Aorta (tissue), 5 donors: ENCODE measurements at regions not wholly inside any gene's neighbourhood (a gene's known extent, or its start where the extent isn't known, plus 50 kb on each side); places are given as distances from the start of the nearest gene placed in this dataset.

Experiments used
- ATAC-seq: fragments of 200-7000 bp; cut with Tn5 transposase; one replicate; pipeline ENCODE4 v1.9.1; 2022; ENCODE audit warnings: moderate library complexity; ENCODE audit not compliant: low FRiP score
- DNase-seq, 2 donors: peaks; one replicate each; pipeline ENCODE4 v3.0.0-alpha.2; 2020
- H3K27ac ChIP-seq, 2 donors: one replicate each; pipeline ENCODE4 v1.5.1; 2013; ENCODE audit warnings: low read length in 2 of 2, mild to moderate bottlenecking in 2 of 2, moderate library complexity in 2 of 2, control low read depth in 1 of 2, inconsistent platforms in 1 of 2, low read depth in 1 of 2
- H3K27me3 ChIP-seq, 2 donors: one replicate each; pipeline ENCODE4 v1.6.1; 2013; ENCODE audit warnings: control low read depth in 1 of 2, low read length in 1 of 2, mild to moderate bottlenecking in 1 of 2, moderate library complexity in 1 of 2; ENCODE audit not compliant: insufficient read depth in 2 of 2, control insufficient read depth in 1 of 2
- H3K36me3 ChIP-seq, 2 donors: one replicate each; pipeline ENCODE4 v1.6.1; 2013; ENCODE audit warnings: control low read depth in 1 of 2, low read length in 1 of 2, mild to moderate bottlenecking in 1 of 2; ENCODE audit not compliant: insufficient read depth in 2 of 2, control insufficient read depth in 1 of 2
- H3K4me1 ChIP-seq, 2 donors: one replicate each; pipeline ENCODE4 v1.6.1; 2013; ENCODE audit warnings: low read length in 2 of 2, control low read depth in 1 of 2, mild to moderate bottlenecking in 1 of 2, moderate library complexity in 1 of 2; ENCODE audit not compliant: insufficient read depth in 2 of 2, control insufficient read depth in 1 of 2
- H3K4me3 ChIP-seq, 2 donors: one replicate each; pipeline ENCODE4 v1.5.1; 2013; ENCODE audit warnings: low read length in 2 of 2, control low read depth in 1 of 2, mild to moderate bottlenecking in 1 of 2
- H3K9me3 ChIP-seq: one replicate; pipeline ENCODE4 v1.6.1; 2013; ENCODE audit warnings: mild to moderate bottlenecking, low read length; ENCODE audit not compliant: control insufficient read depth
- WGBS, 2 donors: extraction: QIAGEN DNeasy Blood & Tissue Kit; methylation state at CpG; one replicate each; pipeline ENCODE4 v1.1.7; 2013; 5-methylcytosine and 5-hydroxymethylcytosine counted together
- intact Hi-C, 2 donors: fragments of 100-400 bp; cut with DNase I; formaldehyde crosslinking; loops; one replicate each; pipeline versions ENCODE4 v1.14.2 to v1.15.0; 2022
- donor health status: healthy with polysubstance abuse.
- donor health status: Bipolar disorder and iron deficiency.
- donor health status: DM: no; HTN: no; CAD: no.
- donor health status: DM: no; HTN: no; CAD: no.
- donor health status: DM: yes; HTN: yes; CAD: no.

GRCh38 chr13:22060187-22060586 is 389.3 kb downstream of the FGF9 start:
- H3K36me3 ChIP-seq: no peaks in the 10 kb centered on the region
- H3K4me1 ChIP-seq: no peaks in the 10 kb centered on the region
- H3K9me3 ChIP-seq: no peaks in the 10 kb centered on the region
- H3K4me3 ChIP-seq: no peak overlapping the region
- H3K27ac ChIP-seq: no peak overlapping the region
- intact Hi-C loops: no loop called here
- ATAC-seq (no peak), DNase-seq (no peak)
- H3K27me3 ChIP-seq: no peaks in the 10 kb centered on the region
- 80 to 84% methylated on average over 6 of the region's 6 CpGs for WGBS, 2 donors

GRCh38 chr13:22061371-22061805 is 390.5 kb downstream of the FGF9 start:
- H3K9me3 ChIP-seq: no peaks in the 10 kb centered on the region
- no peaks in the 10 kb centered on the region for H3K27me3 ChIP-seq
- no peaks in the 10 kb centered on the region for H3K36me3 ChIP-seq
- DNase-seq (no peak), ATAC-seq (no peak)
- intact Hi-C loops: no loop called here
- no peak overlapping the region for H3K27ac ChIP-seq
- WGBS, 2 donors: 94 to 96% methylated on average over 8 of the region's 8 CpGs
- H3K4me1 ChIP-seq: no peaks in the 10 kb centered on the region
- H3K4me3 ChIP-seq: no peak overlapping the region

- ATAC-seq: no peak
- Histone ChIP-seq H3K9me3 (no peaks in the 10 kb centered on the region), H3K27me3 (no peaks in the 10 kb centered on the region), H3K27ac (no peak overlapping the region), H3K4me3 (no peak overlapping the region), H3K4me1 (no peaks in the 10 kb centered on the region), H3K36me3 (no peaks in the 10 kb centered on the region)
- DNase-seq: no peak
- intact Hi-C loops: no loop called here
- 80 to 85% methylated on average over 7 of the region's 7 CpGs for WGBS, 2 donors
Observed at GRCh38 chr13:22061806-22062391, 391.0 kb downstream of the FGF9 start.

- Histone ChIP-seq H3K4me3 (no peak overlapping the region), H3K9me3 (no peaks in the 10 kb centered on the region), H3K27ac (no peak overlapping the region), H3K4me1 (no peaks in the 10 kb centered on the region), H3K27me3 (no peaks in the 10 kb centered on the region), H3K36me3 (no peaks in the 10 kb centered on the region)
- ATAC-seq: no peak
- DNase-seq: no peak
- intact Hi-C loops: no loop called here
- WGBS, 2 donors: 72 to 76% methylated on average over 8 of the region's 8 CpGs
Observed at GRCh38 chr13:22062478-22063205, 391.8 kb downstream of the FGF9 start.

- ATAC-seq: no peak
- WGBS, 2 donors: 90 to 92% methylated on average over 23 of the region's 23 CpGs
Observed at GRCh38 chr13:22063416-22064124, 392.7 kb downstream of the FGF9 start.

GRCh38 chr13:22064854-22065620 is 394.2 kb downstream of the FGF9 start:
- intact Hi-C loops: no loop called here
- no peak for DNase-seq
- no peaks in the 10 kb centered on the region for H3K27me3 ChIP-seq
- H3K9me3 ChIP-seq: no peaks in the 10 kb centered on the region
- H3K36me3 ChIP-seq: no peaks in the 10 kb centered on the region
- no peaks in the 10 kb centered on the region for H3K4me1 ChIP-seq
- H3K4me3 ChIP-seq: no peak overlapping the region
- no peak overlapping the region for H3K27ac ChIP-seq
- WGBS, 2 donors: 59 to 74% methylated on average over 13 of the region's 13 CpGs
- ATAC-seq: no peak

More at GRCh38 chr13:22063416-22064124, 392.7 kb downstream of the FGF9 start:
- H3K4me1 ChIP-seq: no peaks in the 10 kb centered on the region
- H3K9me3 ChIP-seq: no peaks in the 10 kb centered on the region
- H3K27me3 ChIP-seq: no peaks in the 10 kb centered on the region
- no peak overlapping the region for H3K27ac ChIP-seq
- DNase-seq: no peak
- H3K4me3 ChIP-seq: no peak overlapping the region
- intact Hi-C loops: no loop called here
- no peaks in the 10 kb centered on the region for H3K36me3 ChIP-seq

GRCh38 chr13:22073718-22074117 is 402.8 kb downstream of the FGF9 start:
- no peak for ATAC-seq
- H3K27me3 ChIP-seq: no peaks in the 10 kb centered on the region
- DNase-seq: no peak
- no peak overlapping the region for H3K27ac ChIP-seq
- intact Hi-C loops: no loop called here
- no peaks in the 10 kb centered on the region for H3K36me3 ChIP-seq
- no peaks in the 10 kb centered on the region for H3K4me1 ChIP-seq
- WGBS, 2 donors: 70 to 71% methylated on average over 5 of the region's 5 CpGs
- H3K9me3 ChIP-seq: no peaks in the 10 kb centered on the region
- no peak overlapping the region for H3K4me3 ChIP-seq

GRCh38 chr13:22074403-22074802 is 403.5 kb downstream of the FGF9 start:
- H3K9me3 ChIP-seq: no peaks in the 10 kb centered on the region
- H3K36me3 ChIP-seq: no peaks in the 10 kb centered on the region
- intact Hi-C loops: no loop called here
- DNase-seq (no peak), ATAC-seq (no peak)
- no peak overlapping the region for H3K4me3 ChIP-seq
- H3K27me3 ChIP-seq: no peaks in the 10 kb centered on the region
- H3K27ac ChIP-seq: no peak overlapping the region
- no peaks in the 10 kb centered on the region for H3K4me1 ChIP-seq
